ENCODE measurements at regions not wholly inside any gene's neighbourhood (a gene's known extent, or its start where the extent isn't known, plus 50 kb on each side); places are given as distances from the start of the nearest gene placed in this dataset.
A peak's percentile ranks its signal among the peaks of the same experiment; 100 is the strongest.

GRCh38 chr5:175388531-175388930 lies 55.5 kb downstream of the DRD1 start:
- no peak for FAIRE-seq
- no peak for DNase-seq (ENCODE audit: insufficient read length, low spot score)

GRCh38 chr5:175387144-175387543 lies 56.8 kb downstream of the DRD1 start:
- no peak for FAIRE-seq
- DNase-seq (ENCODE audit: insufficient read length, low spot score), result no peak

- no peak for FAIRE-seq
- no peak for DNase-seq (ENCODE audit: insufficient read length, low spot score)
Measured at GRCh38 chr5:175386526-175386925, 57.5 kb downstream of the DRD1 start.

- DNase-seq (ENCODE audit: insufficient read length, low spot score) (no peak), FAIRE-seq (no peak)
Measured at GRCh38 chr5:175385691-175386362, 58.2 kb downstream of the DRD1 start.

- DNase-seq (ENCODE audit: insufficient read length, low spot score) (no peak), FAIRE-seq (no peak)
Measured at GRCh38 chr5:175384724-175385552, 59.0 kb downstream of the DRD1 start.

- DNase-seq (ENCODE audit: insufficient read length, low spot score), result no peak
- no peak for FAIRE-seq
Measured at GRCh38 chr5:175383350-175383749, 60.6 kb downstream of the DRD1 start.

GRCh38 chr5:175382171-175382570 lies 61.8 kb downstream of the DRD1 start:
- FAIRE-seq, result no peak
- no peak for DNase-seq (ENCODE audit: insufficient read length, low spot score)

- FAIRE-seq (no peak), DNase-seq (ENCODE audit: insufficient read length, low spot score) (no peak)
Measured at GRCh38 chr5:175381130-175381529, 62.9 kb downstream of the DRD1 start.

- DNase-seq (ENCODE audit: insufficient read length, low spot score) (no peak), FAIRE-seq (no peak)
Measured at GRCh38 chr5:175380701-175381100, 63.3 kb downstream of the DRD1 start.

- no peak for FAIRE-seq
Measured at GRCh38 chr5:175379867-175380266, 64.1 kb downstream of the DRD1 start.

GRCh38 chr5:175378444-175379028 lies 65.4 kb downstream of the DRD1 start:
- FAIRE-seq (no peak), DNase-seq (ENCODE audit: insufficient read length, low spot score) (peak; percentile 84)

More at GRCh38 chr5:175379867-175380266, 64.1 kb downstream of the DRD1 start:
- DNase-seq (ENCODE audit: insufficient read length, low spot score), result no peak

GRCh38 chr5:175377816-175378215 lies 66.2 kb downstream of the DRD1 start:
- no peak for FAIRE-seq
- no peak for DNase-seq (ENCODE audit: insufficient read length, low spot score)

GRCh38 chr5:175374166-175374875 lies 69.7 kb downstream of the DRD1 start:
- FAIRE-seq, result no peak
- DNase-seq (ENCODE audit: insufficient read length, low spot score), result no peak

- no peak for DNase-seq (ENCODE audit: insufficient read length, low spot score)
- FAIRE-seq, result no peak
Measured at GRCh38 chr5:175365866-175366265, 78.1 kb downstream of the DRD1 start.

- DNase-seq (ENCODE audit: insufficient read length, low spot score) (no peak), FAIRE-seq (no peak)
Measured at GRCh38 chr5:175363300-175363699, 80.7 kb downstream of the DRD1 start.

GRCh38 chr5:175357995-175358394 lies 86.0 kb downstream of the DRD1 start:
- DNase-seq (ENCODE audit: insufficient read length, low spot score), result no peak
- no peak for FAIRE-seq

GRCh38 chr5:175356428-175356827 lies 87.6 kb downstream of the DRD1 start:
- FAIRE-seq (no peak), DNase-seq (ENCODE audit: insufficient read length, low spot score) (no peak)

GRCh38 chr5:175354964-175355363 lies 89.0 kb downstream of the DRD1 start:
- FAIRE-seq, result no peak

GRCh38 chr5:175353926-175354325 lies 90.1 kb downstream of the DRD1 start:
- FAIRE-seq, result no peak
- no peak for DNase-seq (ENCODE audit: insufficient read length, low spot score)

More at GRCh38 chr5:175354964-175355363, 89.0 kb downstream of the DRD1 start:
- DNase-seq (ENCODE audit: insufficient read length, low spot score), result no peak

- FAIRE-seq (no peak), DNase-seq (ENCODE audit: insufficient read length, low spot score) (no peak)
Measured at GRCh38 chr5:175351897-175352590, 91.9 kb downstream of the DRD1 start.

Measured in HTR-8/SVneo (cell line).